H1 (cell line): ENCODE measurements at regions not wholly inside any gene's neighbourhood (a gene's known extent, or its start where the extent isn't known, plus 50 kb on each side); places are given as distances from the start of the nearest gene placed in this dataset.

Experiments used
- CTCF ChIA-PET: fragments of 300-600 bp; sonication (Branson Sonifier 250); formaldehyde crosslinking; loops from one replicate; lab custom pipeline; 2021; ENCODE audit not compliant: partially characterized antibody; lab: Charles Lee
- POLR2A ChIA-PET: fragments of 300-600 bp; sonication (Branson Sonifier 250); formaldehyde crosslinking; loops from one replicate; lab custom pipeline; 2021; ENCODE audit warnings: inconsistent platforms; ENCODE audit not compliant: partially characterized antibody; lab: Charles Lee
- DNase-seq, 2 experiments: peaks; one replicate each; pipeline versions ENCODE4 v3.0.0 to v3.0.0-alpha.2; 2010 to 2022; ENCODE audit warnings: low spot score in 2 of 2, low read depth in 1 of 2, mixed read lengths in 1 of 2
- FAIRE-seq: peaks from 2 replicates; lab custom pipeline; 2011; peaks lifted over from hg19 to GRCh38; lab: Jason Lieb, UNC
- H2AFZ ChIP-seq: 2 replicates; pipeline ENCODE4 v1.8.1; 2012; ENCODE audit warnings: low read length, inconsistent platforms
- H2AK5ac ChIP-seq: 2 replicates; pipeline ENCODE4 v1.6.1; 2013; ENCODE audit warnings: low read depth, low read length
- H2BK120ac ChIP-seq: replicated peaks from 2 replicates; pipeline ENCODE3; 2013; ENCODE audit warnings: low read depth, low read length, inconsistent platforms
- H2BK12ac ChIP-seq: 2 replicates; pipeline ENCODE4 v1.6.1; 2013; ENCODE audit warnings: low read depth, low read length
- H2BK15ac ChIP-seq: 2 replicates; pipeline ENCODE4 v1.6.1; 2013; ENCODE audit warnings: low read length
- H2BK20ac ChIP-seq: 2 replicates; pipeline ENCODE4 v1.6.1; 2013; ENCODE audit warnings: low read length
- H2BK5ac ChIP-seq: 2 replicates; pipeline ENCODE4 v1.6.1; 2013; ENCODE audit warnings: low read depth, low read length
- H3K14ac ChIP-seq: 2 replicates; pipeline ENCODE4 v1.6.1; 2013; ENCODE audit warnings: inconsistent platforms; ENCODE audit not compliant: insufficient read length
- H3K18ac ChIP-seq: 2 replicates; pipeline ENCODE4 v1.6.1; 2013; ENCODE audit warnings: low read length; ENCODE audit errors: extremely low read depth
- H3K23ac ChIP-seq: 2 replicates; pipeline ENCODE4 v1.6.1; 2013; ENCODE audit warnings: inconsistent platforms; ENCODE audit not compliant: insufficient read length
- H3K23me2 ChIP-seq: 2 replicates; pipeline ENCODE4 v1.6.1; 2013; ENCODE audit warnings: low read depth, low read length
- H3K27ac ChIP-seq: 2 replicates; pipeline ENCODE4 v1.6.1; 2011; ENCODE audit warnings: low read depth, low read length, inconsistent platforms
- H3K27me3 ChIP-seq, 4 experiments: replicated peaks in 1 of 4; 1 replicate in 1 of 4; 2 replicates in 3 of 4; pipeline versions ENCODE4 v1.6.1 to v1.8.1; 2011 to 2013; ENCODE audit warnings: low read length in 3 of 4, mild to moderate bottlenecking in 3 of 4, inconsistent platforms in 2 of 4, mixed read lengths in 2 of 4, moderate library complexity in 1 of 4; ENCODE audit not compliant: control insufficient read depth in 3 of 4, insufficient read depth in 3 of 4; ENCODE audit errors: extremely low read depth in 1 of 4
- H3K36me3 ChIP-seq, 4 experiments: 2 replicates each; pipeline versions ENCODE4 v1.6.1 to v1.8.1; 2011 to 2013; ENCODE audit warnings: mild to moderate bottlenecking in 4 of 4, low read length in 3 of 4, moderate library complexity in 2 of 4, control low read depth in 1 of 4, inconsistent platforms in 1 of 4; ENCODE audit not compliant: insufficient read depth in 4 of 4, control insufficient read depth in 2 of 4
- H3K4ac ChIP-seq: replicated peaks from 2 replicates; pipeline ENCODE3; 2013; ENCODE audit warnings: low read length, low read depth, mixed read lengths, inconsistent platforms; ENCODE audit not compliant: insufficient read length
- H3K4me1 ChIP-seq, 4 experiments: replicated peaks in 1 of 4; 1 replicate in 1 of 4; 2 replicates in 3 of 4; pipeline versions ENCODE4 v1.6.1 to v1.8.1; 2011 to 2013; ENCODE audit warnings: low read length in 3 of 4, inconsistent platforms in 2 of 4, mixed read lengths in 1 of 4; ENCODE audit not compliant: insufficient read depth in 4 of 4, control insufficient read depth in 3 of 4
- H3K4me2 ChIP-seq, 2 experiments: 2 replicates each; pipeline versions ENCODE4 v1.6.1 to v1.8.1; 2011 to 2013; ENCODE audit warnings: low read depth in 2 of 2, low read length in 2 of 2, control low read depth in 1 of 2, inconsistent platforms in 1 of 2, mild to moderate bottlenecking in 1 of 2; ENCODE audit not compliant: insufficient read depth in 1 of 2
- H3K4me3 ChIP-seq, 4 experiments: fragments of 200-600, 300-600 bp in 1 of 4; sonication (generic), shearing (Covaris generic), sonication (Bioruptor Twin) in 1 of 4; 2 replicates each; pipeline versions ENCODE4 v1.5.1 to v1.8.1; 2011 to 2016; ENCODE audit warnings: low read length in 4 of 4, low read depth in 3 of 4, control low read depth in 2 of 4, inconsistent platforms in 2 of 4, mild to moderate bottlenecking in 2 of 4, mixed read lengths in 1 of 4, moderate library complexity in 1 of 4; ENCODE audit not compliant: insufficient read depth in 2 of 4; ENCODE audit errors: extremely low read depth in 1 of 4
- H3K56ac ChIP-seq: replicated peaks from 2 replicates; pipeline ENCODE3; 2013; ENCODE audit warnings: low read depth, mild to moderate bottlenecking, mixed read lengths, low read length, inconsistent platforms; ENCODE audit not compliant: insufficient read length
- H3K79me1 ChIP-seq: 2 replicates; pipeline ENCODE4 v1.6.1; 2013; ENCODE audit warnings: low read depth, low read length, control low read depth
- H3K79me2 ChIP-seq, 2 experiments: 2 replicates each; pipeline versions ENCODE4 v1.6.1 to v1.8.1; 2012 to 2013; ENCODE audit warnings: low read length in 2 of 2, mild to moderate bottlenecking in 2 of 2, inconsistent platforms in 1 of 2; ENCODE audit not compliant: insufficient read depth in 2 of 2, control insufficient read depth in 1 of 2
- H3K9ac ChIP-seq, 4 experiments: replicated peaks in 1 of 4; 1 replicate in 1 of 4; 2 replicates in 3 of 4; pipeline versions ENCODE4 v1.6.1 to v1.8.1; 2011 to 2013; ENCODE audit warnings: low read depth in 3 of 4, low read length in 3 of 4, control low read depth in 2 of 4, mild to moderate bottlenecking in 2 of 4, moderate library complexity in 2 of 4, inconsistent platforms in 1 of 4; ENCODE audit errors: extremely low read depth in 1 of 4
- H3K9me3 ChIP-seq, 2 experiments: 2 replicates each; pipeline versions ENCODE4 v1.6.1 to v1.8.1; 2012 to 2013; ENCODE audit warnings: mild to moderate bottlenecking in 2 of 2, moderate library complexity in 2 of 2, control low read depth in 1 of 2, inconsistent platforms in 1 of 2, low read depth in 1 of 2, low read length in 1 of 2, mixed read lengths in 1 of 2; ENCODE audit not compliant: insufficient read depth in 2 of 2
- H4K20me1 ChIP-seq, 2 experiments: replicated peaks in 1 of 2; 2 replicates each; pipeline versions ENCODE3 to v1.8.1; 2011 to 2013; ENCODE audit warnings: inconsistent platforms in 2 of 2, low read length in 2 of 2, mild to moderate bottlenecking in 1 of 2; ENCODE audit not compliant: insufficient read depth in 2 of 2, control insufficient read depth in 1 of 2
- H4K5ac ChIP-seq: 2 replicates; pipeline ENCODE4 v1.6.1; 2013; ENCODE audit warnings: low read length, low read depth, mixed read lengths, inconsistent platforms; ENCODE audit not compliant: insufficient read length
- H4K8ac ChIP-seq: 2 replicates; pipeline ENCODE4 v1.8.0; 2013; ENCODE audit warnings: mild to moderate bottlenecking, moderate library complexity, low read length, inconsistent platforms; ENCODE audit not compliant: insufficient read depth; ENCODE audit errors: extremely low read depth
- H4K91ac ChIP-seq: replicated peaks from 2 replicates; pipeline ENCODE3; 2013; ENCODE audit warnings: low read length, mixed read lengths, inconsistent platforms; ENCODE audit not compliant: insufficient read length
- CBX5 ChIP-seq: fragments of 300-800, 300-1000 bp; sonication (generic); IDR thresholded peaks from 2 replicates; pipeline ENCODE4 v1.7.1; 2016; ENCODE audit warnings: antibody characterized with exemption, low read length, low read depth
- KDM5A ChIP-seq: fragments of 200-600 bp; IDR thresholded peaks from 2 replicates; pipeline ENCODE4 v1.7.1; 2012; ENCODE audit warnings: mild to moderate bottlenecking, low read length, inconsistent platforms, mixed read lengths
- PHF8 ChIP-seq: fragments of 200-600 bp; sonication (generic); conservative IDR thresholded peaks from 2 replicates; pipeline ENCODE4 v1.7.1; 2012; ENCODE audit warnings: low read depth, mild to moderate bottlenecking, inconsistent platforms, low read length, moderate library complexity
- TAF7 ChIP-seq: optimal IDR thresholded peaks from 2 replicates; pipeline ENCODE3; 2011; ENCODE audit warnings: low read depth, mild to moderate bottlenecking, inconsistent platforms, low read length, moderate library complexity, borderline replicate concordance
- WGBS, 2 experiments: shearing (Covaris generic) in 1 of 2; methylation state at CpG; one replicate each; pipeline versions ENCODE4 v1.1.6 to v1.1.7; 2013 to 2015; ENCODE audit warnings: low lambda C conversion rate in 2 of 2, mixed read lengths in 2 of 2, inconsistent platforms in 1 of 2, low coverage in 1 of 2, missing lambda C conversion rate in 1 of 2; ENCODE audit not compliant: insufficient replicate concordance in 2 of 2, insufficient coverage in 1 of 2, insufficient read length in 1 of 2; ENCODE audit errors: extremely low coverage in 1 of 2, missing lambda C conversion rate in 1 of 2; 5-methylcytosine and 5-hydroxymethylcytosine counted together

- no peak overlapping the region for H3K4me2 ChIP-seq
- TF ChIP-seq PHF8, result no peak
- no peak for TF ChIP-seq CBX5
- no peak for TF ChIP-seq KDM5A
- no peak for TF ChIP-seq TAF7
- H2BK12ac ChIP-seq, result no peak overlapping the region
- H3K9me3 ChIP-seq, result no peaks in the 10 kb centered on the region
- H2BK5ac ChIP-seq, result no peak overlapping the region
- POLR2A ChIA-PET, result interaction anchor here (0.8 to 1.9 kb wide), 4 partner anchors 299 to 308 kb away, joined by 3 to 10 read pairs (median 4); partner anchors contain the start of gene SSTR1
- no peak overlapping the region for H3K9ac ChIP-seq
- peak overlapping the region; percentile 12; the same call in 1 of the 2 replicates for H2BK15ac ChIP-seq
- no peaks in the 10 kb centered on the region for H3K79me2 ChIP-seq
- H4K8ac ChIP-seq, result no peak overlapping the region
- FAIRE-seq, result no peak
- H3K36me3 ChIP-seq, result no peaks in the 10 kb centered on the region
- H3K79me1 ChIP-seq, result no peaks in the 10 kb centered on the region
- peak overlapping the region; percentile 9; the same call in 1 of the 2 replicates for H2AK5ac ChIP-seq
- no peak overlapping the region for H3K18ac ChIP-seq
- no peak overlapping the region for H3K23ac ChIP-seq
- no peak overlapping the region for H2BK20ac ChIP-seq
- H3K4me3 ChIP-seq, result no peak overlapping the region
- peaks cover 0 to 5% (median under 1%) of the 10 kb centered on the region in 4 experiments; a peak in 2 of 7 replicates for H3K27me3 ChIP-seq
- H4K20me1 ChIP-seq, result no peaks in the 10 kb centered on the region
- H4K5ac ChIP-seq, result no peak overlapping the region
- CTCF ChIA-PET, result interaction anchor here (1.1 to 1.2 kb wide), 2 partner anchors 10 to 25 kb away, joined by 3 to 4 read pairs; no protein-coding TSS in a partner anchor
- H3K27ac ChIP-seq, result no peak overlapping the region
- no peak overlapping the region for H3K56ac ChIP-seq
- 92% methylated on average over 4 of the region's 4 CpGs; no CpG with 5 or more reads in 1 of the 2 experiments for WGBS, 2 experiments
- H2BK120ac ChIP-seq, result no peak overlapping the region
- H3K4me1 ChIP-seq, result peaks cover 0 to 3% (median 2%) of the 10 kb centered on the region in 4 experiments; a peak in 2 of 7 replicates
- H4K91ac ChIP-seq, result no peak overlapping the region
- no peak for DNase-seq
- no peak overlapping the region for H2AFZ ChIP-seq
- no peaks in the 10 kb centered on the region for H3K23me2 ChIP-seq
- no peak overlapping the region for H3K14ac ChIP-seq
- no peak overlapping the region for H3K4ac ChIP-seq
These were observed 303.9 kb downstream of the TTC6 start for GRCh38 chr14:37899365-37899764.
